H1 (cell line): ENCODE measurements at regions not wholly inside any gene's neighbourhood (a gene's known extent, or its start where the extent isn't known, plus 50 kb on each side); places are given as distances from the start of the nearest gene placed in this dataset.

Source experiments
- CTCF ChIA-PET: fragments of 300-600 bp; sonication (Branson Sonifier 250); formaldehyde crosslinking; loops from one replicate; lab custom pipeline; 2021; ENCODE audit not compliant: partially characterized antibody; lab: Charles Lee
- POLR2A ChIA-PET: fragments of 300-600 bp; sonication (Branson Sonifier 250); formaldehyde crosslinking; loops from one replicate; lab custom pipeline; 2021; ENCODE audit warnings: inconsistent platforms; ENCODE audit not compliant: partially characterized antibody; lab: Charles Lee
- DNase-seq, 2 experiments: peaks; one replicate each; pipeline versions ENCODE4 v3.0.0 to v3.0.0-alpha.2; 2010 to 2022; ENCODE audit warnings: low spot score in 2 of 2, low read depth in 1 of 2, mixed read lengths in 1 of 2
- FAIRE-seq: peaks from 2 replicates; lab custom pipeline; 2011; peaks lifted over from hg19 to GRCh38; lab: Jason Lieb, UNC
- H2AFZ ChIP-seq: 2 replicates; pipeline ENCODE4 v1.8.1; 2012; ENCODE audit warnings: low read length, inconsistent platforms
- H2AK5ac ChIP-seq: 2 replicates; pipeline ENCODE4 v1.6.1; 2013; ENCODE audit warnings: low read depth, low read length
- H2BK120ac ChIP-seq: replicated peaks from 2 replicates; pipeline ENCODE3; 2013; ENCODE audit warnings: low read depth, low read length, inconsistent platforms
- H2BK12ac ChIP-seq: 2 replicates; pipeline ENCODE4 v1.6.1; 2013; ENCODE audit warnings: low read depth, low read length
- H2BK15ac ChIP-seq: 2 replicates; pipeline ENCODE4 v1.6.1; 2013; ENCODE audit warnings: low read length
- H2BK20ac ChIP-seq: 2 replicates; pipeline ENCODE4 v1.6.1; 2013; ENCODE audit warnings: low read length
- H2BK5ac ChIP-seq: 2 replicates; pipeline ENCODE4 v1.6.1; 2013; ENCODE audit warnings: low read depth, low read length
- H3K14ac ChIP-seq: 2 replicates; pipeline ENCODE4 v1.6.1; 2013; ENCODE audit warnings: inconsistent platforms; ENCODE audit not compliant: insufficient read length
- H3K18ac ChIP-seq: 2 replicates; pipeline ENCODE4 v1.6.1; 2013; ENCODE audit warnings: low read length; ENCODE audit errors: extremely low read depth
- H3K23ac ChIP-seq: 2 replicates; pipeline ENCODE4 v1.6.1; 2013; ENCODE audit warnings: inconsistent platforms; ENCODE audit not compliant: insufficient read length
- H3K23me2 ChIP-seq: 2 replicates; pipeline ENCODE4 v1.6.1; 2013; ENCODE audit warnings: low read depth, low read length
- H3K27ac ChIP-seq: 2 replicates; pipeline ENCODE4 v1.6.1; 2011; ENCODE audit warnings: low read depth, low read length, inconsistent platforms
- H3K27me3 ChIP-seq, 4 experiments: replicated peaks in 1 of 4; 1 replicate in 1 of 4; 2 replicates in 3 of 4; pipeline versions ENCODE4 v1.6.1 to v1.8.1; 2011 to 2013; ENCODE audit warnings: low read length in 3 of 4, mild to moderate bottlenecking in 3 of 4, inconsistent platforms in 2 of 4, mixed read lengths in 2 of 4, moderate library complexity in 1 of 4; ENCODE audit not compliant: control insufficient read depth in 3 of 4, insufficient read depth in 3 of 4; ENCODE audit errors: extremely low read depth in 1 of 4
- H3K36me3 ChIP-seq, 4 experiments: 2 replicates each; pipeline versions ENCODE4 v1.6.1 to v1.8.1; 2011 to 2013; ENCODE audit warnings: mild to moderate bottlenecking in 4 of 4, low read length in 3 of 4, moderate library complexity in 2 of 4, control low read depth in 1 of 4, inconsistent platforms in 1 of 4; ENCODE audit not compliant: insufficient read depth in 4 of 4, control insufficient read depth in 2 of 4
- H3K4ac ChIP-seq: replicated peaks from 2 replicates; pipeline ENCODE3; 2013; ENCODE audit warnings: low read length, low read depth, mixed read lengths, inconsistent platforms; ENCODE audit not compliant: insufficient read length
- H3K4me1 ChIP-seq, 4 experiments: replicated peaks in 1 of 4; 1 replicate in 1 of 4; 2 replicates in 3 of 4; pipeline versions ENCODE4 v1.6.1 to v1.8.1; 2011 to 2013; ENCODE audit warnings: low read length in 3 of 4, inconsistent platforms in 2 of 4, mixed read lengths in 1 of 4; ENCODE audit not compliant: insufficient read depth in 4 of 4, control insufficient read depth in 3 of 4
- H3K4me2 ChIP-seq, 2 experiments: 2 replicates each; pipeline versions ENCODE4 v1.6.1 to v1.8.1; 2011 to 2013; ENCODE audit warnings: low read depth in 2 of 2, low read length in 2 of 2, control low read depth in 1 of 2, inconsistent platforms in 1 of 2, mild to moderate bottlenecking in 1 of 2; ENCODE audit not compliant: insufficient read depth in 1 of 2
- H3K4me3 ChIP-seq, 4 experiments: fragments of 200-600, 300-600 bp in 1 of 4; sonication (generic), shearing (Covaris generic), sonication (Bioruptor Twin) in 1 of 4; 2 replicates each; pipeline versions ENCODE4 v1.5.1 to v1.8.1; 2011 to 2016; ENCODE audit warnings: low read length in 4 of 4, low read depth in 3 of 4, control low read depth in 2 of 4, inconsistent platforms in 2 of 4, mild to moderate bottlenecking in 2 of 4, mixed read lengths in 1 of 4, moderate library complexity in 1 of 4; ENCODE audit not compliant: insufficient read depth in 2 of 4; ENCODE audit errors: extremely low read depth in 1 of 4
- H3K56ac ChIP-seq: replicated peaks from 2 replicates; pipeline ENCODE3; 2013; ENCODE audit warnings: low read depth, mild to moderate bottlenecking, mixed read lengths, low read length, inconsistent platforms; ENCODE audit not compliant: insufficient read length
- H3K79me1 ChIP-seq: 2 replicates; pipeline ENCODE4 v1.6.1; 2013; ENCODE audit warnings: low read depth, low read length, control low read depth
- H3K79me2 ChIP-seq, 2 experiments: 2 replicates each; pipeline versions ENCODE4 v1.6.1 to v1.8.1; 2012 to 2013; ENCODE audit warnings: low read length in 2 of 2, mild to moderate bottlenecking in 2 of 2, inconsistent platforms in 1 of 2; ENCODE audit not compliant: insufficient read depth in 2 of 2, control insufficient read depth in 1 of 2
- H3K9ac ChIP-seq, 4 experiments: replicated peaks in 1 of 4; 1 replicate in 1 of 4; 2 replicates in 3 of 4; pipeline versions ENCODE4 v1.6.1 to v1.8.1; 2011 to 2013; ENCODE audit warnings: low read depth in 3 of 4, low read length in 3 of 4, control low read depth in 2 of 4, mild to moderate bottlenecking in 2 of 4, moderate library complexity in 2 of 4, inconsistent platforms in 1 of 4; ENCODE audit errors: extremely low read depth in 1 of 4
- H3K9me3 ChIP-seq, 2 experiments: 2 replicates each; pipeline versions ENCODE4 v1.6.1 to v1.8.1; 2012 to 2013; ENCODE audit warnings: mild to moderate bottlenecking in 2 of 2, moderate library complexity in 2 of 2, control low read depth in 1 of 2, inconsistent platforms in 1 of 2, low read depth in 1 of 2, low read length in 1 of 2, mixed read lengths in 1 of 2; ENCODE audit not compliant: insufficient read depth in 2 of 2
- H4K20me1 ChIP-seq, 2 experiments: replicated peaks in 1 of 2; 2 replicates each; pipeline versions ENCODE3 to v1.8.1; 2011 to 2013; ENCODE audit warnings: inconsistent platforms in 2 of 2, low read length in 2 of 2, mild to moderate bottlenecking in 1 of 2; ENCODE audit not compliant: insufficient read depth in 2 of 2, control insufficient read depth in 1 of 2
- H4K5ac ChIP-seq: 2 replicates; pipeline ENCODE4 v1.6.1; 2013; ENCODE audit warnings: low read length, low read depth, mixed read lengths, inconsistent platforms; ENCODE audit not compliant: insufficient read length
- H4K8ac ChIP-seq: 2 replicates; pipeline ENCODE4 v1.8.0; 2013; ENCODE audit warnings: mild to moderate bottlenecking, moderate library complexity, low read length, inconsistent platforms; ENCODE audit not compliant: insufficient read depth; ENCODE audit errors: extremely low read depth
- H4K91ac ChIP-seq: replicated peaks from 2 replicates; pipeline ENCODE3; 2013; ENCODE audit warnings: low read length, mixed read lengths, inconsistent platforms; ENCODE audit not compliant: insufficient read length
- ASH2L ChIP-seq: fragments of 200-600, 300-600 bp; sonication (generic); IDR thresholded peaks from one replicate; pipeline ENCODE4 v1.7.1; 2017; ENCODE audit warnings: low read length
- CEBPB ChIP-seq: IDR thresholded peaks from 2 replicates; pipeline ENCODE4 v1.6.1; 2012; ENCODE audit warnings: low read depth, low read length
- CTBP2 ChIP-seq: IDR thresholded peaks from 2 replicates; pipeline ENCODE4 v1.7.0; 2011; ENCODE audit warnings: borderline replicate concordance, mild to moderate bottlenecking, moderate library complexity, mixed read lengths, low read length; ENCODE audit not compliant: insufficient read depth, insufficient read length
- EGR1 ChIP-seq: IDR thresholded peaks from 2 replicates; pipeline ENCODE4 v1.6.1; 2011; ENCODE audit warnings: low read depth, low read length, borderline replicate concordance
- EZH2 ChIP-seq: fragments of 200-600 bp; sonication (generic); IDR thresholded peaks from 2 replicates; pipeline ENCODE4 v1.7.1; 2012; ENCODE audit warnings: low read depth, mild to moderate bottlenecking, moderate library complexity, low read length, inconsistent platforms; ENCODE audit not compliant: severe bottlenecking
- FOSL1 ChIP-seq: IDR thresholded peaks from 2 replicates; pipeline ENCODE4 v1.6.1; 2011; ENCODE audit warnings: mild to moderate bottlenecking, low read depth, low read length, moderate library complexity; ENCODE audit not compliant: insufficient read depth
- JUND ChIP-seq: IDR thresholded peaks from 2 replicates; pipeline ENCODE4 v1.6.1; 2011; ENCODE audit warnings: mild to moderate bottlenecking, improper control_type of control experiment, low read length
- KDM4A ChIP-seq: IDR thresholded peaks from one replicate; pipeline ENCODE4 v1.7.1; 2012; ENCODE audit warnings: low read depth, mild to moderate bottlenecking, moderate library complexity, low read length, inconsistent platforms; ENCODE audit not compliant: severe bottlenecking
- RAD21 ChIP-seq, 2 experiments: IDR thresholded peaks in 1 of 2; conservative IDR thresholded peaks in 1 of 2; 2 replicates each; pipeline ENCODE4 v1.6.1; 2011; ENCODE audit warnings: low read depth in 2 of 2, low read length in 2 of 2, improper control_type of control experiment in 1 of 2, inconsistent platforms in 1 of 2, mild to moderate bottlenecking in 1 of 2, moderate library complexity in 1 of 2
- TAF1 ChIP-seq: IDR thresholded peaks from 2 replicates; pipeline ENCODE4 v1.6.1; 2011; ENCODE audit warnings: mild to moderate bottlenecking, low read depth, low read length
- TBP ChIP-seq: IDR thresholded peaks from 2 replicates; pipeline ENCODE4 v1.6.1; 2011; ENCODE audit warnings: low read depth, low read length, improper control_type of control experiment
- TCF12 ChIP-seq: IDR thresholded peaks from 2 replicates; pipeline ENCODE4 v1.6.1; 2011; ENCODE audit warnings: low read depth, mild to moderate bottlenecking, low read length
- whole genome bisulfite sequencing, 2 experiments: shearing (Covaris generic) in 1 of 2; methylation state at CpG; one replicate each; pipeline versions ENCODE4 v1.1.6 to v1.1.7; 2013 to 2015; ENCODE audit warnings: low lambda C conversion rate in 2 of 2, mixed read lengths in 2 of 2, inconsistent platforms in 1 of 2, low coverage in 1 of 2, missing lambda C conversion rate in 1 of 2; ENCODE audit not compliant: insufficient replicate concordance in 2 of 2, insufficient coverage in 1 of 2, insufficient read length in 1 of 2; ENCODE audit errors: extremely low coverage in 1 of 2, missing lambda C conversion rate in 1 of 2; 5-methylcytosine and 5-hydroxymethylcytosine counted together

GRCh38 chr10:3946234-3947229 lies 161.5 kb upstream of the KLF6 start:
- H3K27ac ChIP-seq = no peak overlapping the region
- FAIRE-seq = no peak
- H2BK5ac ChIP-seq = no peak overlapping the region
- no peak overlapping the region for H3K14ac ChIP-seq
- DNase-seq = no peak
- H3K18ac ChIP-seq = no peak overlapping the region
- H2BK20ac ChIP-seq = no peak overlapping the region
- H2AK5ac ChIP-seq = no peak overlapping the region
- H3K4ac ChIP-seq = no peak overlapping the region
- 0 out of 4 replicates have a peak, but pooled peaks cover 0 to 3% of the 10 kb centered on the region in 2 experiments for H3K9me3 ChIP-seq
- CTCF ChIA-PET = no interaction called here
- no peak overlapping the region for H4K91ac ChIP-seq
- H3K56ac ChIP-seq = no peak overlapping the region
- H3K36me3 ChIP-seq = no peaks in the 10 kb centered on the region
- H3K79me2 ChIP-seq = no peaks in the 10 kb centered on the region
- H2BK15ac ChIP-seq = no peak overlapping the region
- H3K4me2 ChIP-seq = no peak overlapping the region
- H4K20me1 ChIP-seq = no peaks in the 10 kb centered on the region
- WGBS, 2 experiments = 92 to 93% methylated on average over 1 to 9 of the region's 9 CpGs
- no peak overlapping the region for H2BK12ac ChIP-seq
- H3K9ac ChIP-seq = no peak overlapping the region
- H3K4me3 ChIP-seq = no peak overlapping the region
- peaks cover 0 to 5% (median 0%) of the 10 kb centered on the region in 4 experiments; a peak in 2 of 7 replicates for H3K4me1 ChIP-seq
- no peaks in the 10 kb centered on the region for H3K27me3 ChIP-seq
- H4K8ac ChIP-seq = no peak overlapping the region
- H3K79me1 ChIP-seq = no peaks in the 10 kb centered on the region
- no peak overlapping the region for H2BK120ac ChIP-seq
- no peak overlapping the region for H4K5ac ChIP-seq
- H3K23ac ChIP-seq = no peak overlapping the region
- peaks cover 3% of the 10 kb centered on the region; the same call in 1 of the 2 replicates for H3K23me2 ChIP-seq
- POLR2A ChIA-PET = no interaction called here
- no peak overlapping the region; the same call in 1 of the 2 replicates for H2AFZ ChIP-seq
- TF ChIP-seq FOSL1 = no peak
- TF ChIP-seq EGR1 = no peak
- TF ChIP-seq KDM4A = no peak
- no peak for TF ChIP-seq TBP
- no peak for TF ChIP-seq EZH2
- no peak for TF ChIP-seq RAD21 (IDR thresholded peaks at IDR 0.05 in 1 of 2, conservative IDR thresholded peaks at IDR 0.05 in 1 of 2; ENCODE audit: low read depth in 2 of 2, low read length in 2 of 2)
- TF ChIP-seq TCF12 = no peak
- no peak for TF ChIP-seq JUND
- no peak for TF ChIP-seq TAF1
- no peak for TF ChIP-seq ASH2L
- no peak for TF ChIP-seq CEBPB
- no peak for TF ChIP-seq CTBP2
